NCI-H345 treated with DMSO at 0.1 percent for 48 hours (cell line): ENCODE measurements at regions not wholly inside any gene's neighbourhood (a gene's known extent, or its start where the extent isn't known, plus 50 kb on each side); places are given as distances from the start of the nearest gene placed in this dataset.
"Not testable (repeated sequence)": the region's sequence is repeated elsewhere in the genome, so short reads cannot be mapped to it uniquely, and the experiment has no call there.

Experiments used
- DNase-seq: peaks from one replicate; lab custom pipeline; 2025; ENCODE audit not compliant: unreplicated experiment; lab: John Stamatoyannopoulos, UW

GRCh38 chr10:27390681-27391080 is 113.4 kb upstream of the RAB18 start:
- DNase-seq: no peak

- DNase-seq: no peak
These were observed 115.2 kb upstream of the RAB18 start for GRCh38 chr10:27388761-27389399.

- peak; percentile 38 for DNase-seq
These were observed 120.2 kb upstream of the RAB18 start for GRCh38 chr10:27383595-27384542.

- no peak for DNase-seq
These were observed 121.9 kb upstream of the RAB18 start for GRCh38 chr10:27382176-27382575.

GRCh38 chr10:27380929-27381358 is 123.2 kb upstream of the RAB18 start:
- no peak for DNase-seq

GRCh38 chr10:27379041-27379440 is 125.1 kb upstream of the RAB18 start:
- DNase-seq: not testable (repeated sequence)

- DNase-seq: no peak
These were observed 130.4 kb upstream of the RAB18 start for GRCh38 chr10:27373566-27374160.

GRCh38 chr10:27372095-27372494 is 131.5 kb upstream of the ACBD5 start:
- no peak for DNase-seq

- not testable (repeated sequence) for DNase-seq
These were observed 130.8 kb upstream of the ACBD5 start for GRCh38 chr10:27371375-27371774.

- no peak for DNase-seq
These were observed 129.3 kb upstream of the ACBD5 start for GRCh38 chr10:27369880-27370279.

- DNase-seq: no peak
These were observed 128.1 kb upstream of the ACBD5 start for GRCh38 chr10:27368706-27369105.

GRCh38 chr10:27366769-27367168 is 126.2 kb upstream of the ACBD5 start:
- DNase-seq: no peak

GRCh38 chr10:27364028-27364427 is 123.4 kb upstream of the ACBD5 start:
- no peak for DNase-seq

- DNase-seq: peak; percentile 40
These were observed 120.1 kb upstream of the ACBD5 start for GRCh38 chr10:27360581-27361172.

GRCh38 chr10:27359792-27360355 is 119.3 kb upstream of the ACBD5 start:
- DNase-seq: no peak

GRCh38 chr10:27356738-27357137 is 116.1 kb upstream of the ACBD5 start:
- no peak for DNase-seq

GRCh38 chr10:27355918-27356573 is 115.4 kb upstream of the ACBD5 start:
- DNase-seq: no peak

GRCh38 chr10:27354643-27355270 is 114.2 kb upstream of the ACBD5 start:
- DNase-seq: not testable (repeated sequence)

GRCh38 chr10:27354100-27354499 is 113.5 kb upstream of the ACBD5 start:
- DNase-seq: not testable (repeated sequence)

- DNase-seq: no peak
These were observed 109.4 kb upstream of the ACBD5 start for GRCh38 chr10:27349987-27350386.
